ENCODE measurements at regions not wholly inside any gene's neighbourhood (a gene's known extent, or its start where the extent isn't known, plus 50 kb on each side); places are given as distances from the start of the nearest gene placed in this dataset.
"Not testable (repeated sequence)": the region's sequence is repeated elsewhere in the genome, so short reads cannot be mapped to it uniquely, and the experiment has no call there.

DNA sequence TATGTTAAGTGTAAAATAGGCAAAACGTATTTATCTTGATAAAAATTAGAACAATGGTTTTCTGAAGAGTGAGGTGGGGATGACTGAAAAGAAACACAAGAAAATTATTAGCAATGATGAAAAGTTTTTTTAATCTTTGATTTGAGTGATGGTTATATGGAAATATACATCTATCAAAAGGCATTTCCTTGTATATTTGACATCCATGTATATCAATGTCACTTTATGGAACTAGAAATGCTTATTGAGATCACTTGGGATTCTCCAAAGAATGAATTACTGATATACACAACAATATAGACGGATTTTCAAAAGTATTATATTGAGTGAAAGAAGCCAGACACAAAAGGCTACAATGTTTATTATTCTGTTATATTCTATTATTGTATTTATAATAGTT is 1042.0 kb upstream of the POT1 start:
- DNase-seq = no peak

GRCh38 chr7:125966278-125967048 is 1036.8 kb upstream of the POT1 start:
- no peak for DNase-seq

DNA sequence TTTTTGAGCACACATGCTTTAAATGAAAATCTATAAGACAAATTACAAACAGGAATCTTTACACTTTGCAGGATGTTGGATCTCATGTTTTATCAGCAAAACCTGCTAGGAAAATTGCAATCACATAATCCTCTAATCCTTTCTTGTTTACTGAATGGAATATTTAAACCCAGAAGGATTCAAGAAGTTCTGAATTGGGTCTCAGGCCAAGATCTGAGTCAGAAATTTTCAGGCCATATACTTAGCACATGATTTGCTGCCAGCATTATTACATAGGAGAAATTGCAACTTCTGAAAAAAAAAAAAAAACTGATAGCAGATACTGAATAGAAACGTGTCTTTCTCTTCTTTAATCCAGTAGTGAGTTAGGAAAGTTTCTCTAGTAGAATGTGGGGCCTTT is 1005.3 kb upstream of the POT1 start:
- DNase-seq = no peak

GRCh38 chr7:125934539-125934938 is 1004.9 kb upstream of the POT1 start:
- DNase-seq = peak; percentile 39

DNA sequence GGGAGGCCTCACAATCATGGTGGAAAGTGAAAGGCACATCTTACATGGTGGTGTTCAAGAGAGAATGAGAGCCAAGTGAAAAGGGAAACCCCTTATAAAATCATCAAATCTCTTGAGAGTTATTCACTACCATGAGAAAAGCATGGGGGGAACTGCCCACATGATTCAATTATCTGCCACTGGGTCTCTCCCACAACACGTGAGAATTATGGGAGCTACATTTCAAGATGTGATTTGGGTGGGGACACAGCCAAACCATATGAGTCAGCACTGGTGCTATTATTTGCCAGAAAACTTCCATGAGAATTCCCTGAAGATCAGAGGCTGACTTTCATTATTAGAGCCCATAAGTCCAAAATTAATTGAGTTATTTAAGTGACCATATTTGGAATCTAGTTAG is 1001.2 kb upstream of the POT1 start:
- DNase-seq = no peak

- peak; percentile 32 for DNase-seq
These were observed 997.9 kb upstream of the POT1 start for GRCh38 chr7:125927556-125927955.

DNA sequence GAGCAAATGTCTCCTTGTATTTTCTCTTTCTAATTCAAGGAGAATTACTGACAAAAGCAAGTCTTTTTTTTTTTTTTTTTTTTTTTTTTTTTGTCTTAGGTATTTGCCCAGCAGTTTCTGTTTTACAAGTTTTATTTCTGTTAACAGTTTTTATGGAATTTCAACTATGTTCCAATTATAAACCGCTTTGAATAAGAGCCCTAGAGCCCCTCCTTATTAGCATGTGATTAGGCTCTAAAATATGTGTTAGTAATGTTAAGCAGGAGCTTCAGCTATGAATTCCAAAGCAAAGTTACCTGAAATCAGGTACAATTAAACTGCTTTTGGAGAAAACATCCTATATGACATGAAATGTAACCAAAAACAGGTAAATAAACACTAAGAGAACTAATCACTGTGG is 997.0 kb upstream of the POT1 start:
- no peak for DNase-seq

DNA sequence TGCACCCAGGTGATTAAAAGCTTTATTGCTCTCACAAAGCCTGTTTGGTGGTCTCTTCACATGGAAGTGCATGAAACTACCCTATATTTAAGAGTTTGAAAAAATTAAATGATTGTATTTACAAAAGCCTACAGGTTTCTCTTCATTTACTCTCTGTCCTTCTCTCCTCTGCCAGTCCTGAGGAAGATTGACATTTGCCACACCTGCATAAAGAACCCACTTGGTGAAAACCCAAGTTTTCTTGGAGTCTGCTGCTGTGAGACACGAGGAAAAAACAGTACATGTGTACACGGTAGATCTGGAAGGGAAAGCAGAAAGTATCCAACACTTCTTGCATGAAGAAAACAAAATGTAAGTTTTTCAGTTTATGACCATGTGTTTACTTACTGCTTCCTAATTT is 994.4 kb upstream of the POT1 start:
- DNase-seq = no peak

- not testable (repeated sequence) for DNase-seq
These were observed 985.8 kb upstream of the POT1 start for GRCh38 chr7:125915381-125915948.

DNA sequence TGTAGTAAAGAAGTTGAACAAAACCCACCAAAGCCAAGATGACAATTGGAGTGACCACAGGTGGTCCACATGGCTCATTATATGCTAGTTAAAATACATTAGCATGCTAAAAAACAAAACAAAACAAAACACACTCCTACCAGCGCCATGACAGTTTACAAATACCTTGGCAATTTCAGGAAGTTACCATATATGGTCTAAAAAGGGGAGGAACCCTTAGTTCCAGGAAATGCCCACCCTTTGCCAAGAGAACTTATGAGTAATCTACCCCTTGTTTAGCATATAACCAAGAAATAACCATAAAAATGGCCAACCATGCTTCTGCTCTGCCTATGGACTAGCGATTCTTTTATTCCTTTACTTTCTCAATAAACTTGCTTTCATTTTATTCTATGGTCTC is 979.1 kb upstream of the POT1 start:
- DNase-seq = no peak

GRCh38 chr7:125899577-125899976 is 970.0 kb upstream of the POT1 start:
- DNase-seq = no peak

GRCh38 chr7:125892434-125892833 is 962.8 kb upstream of the POT1 start:
- no peak for DNase-seq

- DNase-seq = no peak
These were observed 949.4 kb upstream of the POT1 start for GRCh38 chr7:125878988-125879387.

DNA sequence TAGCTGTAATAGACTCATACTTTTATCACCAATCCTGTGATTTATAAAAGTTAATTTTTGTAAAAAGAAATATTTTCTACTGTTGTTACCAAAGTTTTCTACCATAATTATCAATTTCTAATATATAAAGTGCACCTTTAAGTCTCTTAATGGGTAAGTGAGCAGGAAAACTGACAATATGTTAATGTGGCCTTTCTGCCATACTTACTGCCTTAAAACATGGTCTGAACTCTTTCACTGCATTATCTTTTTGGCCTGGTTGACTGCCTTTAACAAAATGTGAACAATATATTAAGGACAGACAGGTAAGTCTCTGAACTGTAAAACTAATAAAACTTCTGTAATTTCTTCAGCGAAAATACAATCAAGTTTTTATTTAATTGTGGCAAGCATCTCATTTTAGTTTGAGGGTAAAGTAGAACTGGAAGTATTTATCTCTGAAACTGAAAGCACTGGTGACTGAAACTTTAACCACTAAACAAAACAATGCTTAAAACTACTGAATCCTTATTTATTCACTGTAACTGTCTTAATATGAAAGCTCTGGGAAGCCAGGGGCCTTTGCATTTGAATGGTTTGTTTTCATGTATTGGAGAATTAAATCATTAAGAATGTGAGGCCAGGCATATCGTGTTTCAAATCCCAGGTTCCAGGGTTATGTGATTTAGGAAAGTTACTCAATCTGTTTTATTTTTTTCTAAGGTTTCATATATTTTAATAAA is 948.8 kb upstream of the POT1 start:
- no peak for DNase-seq

DNA sequence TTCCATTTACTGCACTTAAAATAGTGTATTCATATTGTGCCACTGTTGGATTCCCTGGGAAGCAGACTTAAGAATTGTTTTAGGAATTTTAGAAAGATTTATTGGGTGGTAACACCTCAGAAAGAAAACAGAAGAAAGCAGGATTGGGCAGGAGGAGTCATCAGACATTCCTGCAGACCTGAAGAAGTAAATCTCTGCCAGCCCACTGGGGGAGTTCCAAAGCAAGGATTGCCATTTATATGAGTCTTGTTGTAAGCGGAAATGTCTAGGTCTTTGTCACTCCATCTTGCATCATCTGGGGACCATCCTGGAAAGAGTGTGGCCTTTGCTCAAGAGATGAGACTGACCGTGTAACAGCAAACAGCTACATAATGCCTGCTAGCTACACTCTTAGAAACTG is 947.6 kb upstream of the POT1 start:
- no peak for DNase-seq

GRCh38 chr7:125876431-125876830 is 946.8 kb upstream of the POT1 start:
- DNase-seq = no peak

- no peak for DNase-seq
These were observed 941.8 kb upstream of the POT1 start for GRCh38 chr7:125871431-125871830.

- no peak for DNase-seq
These were observed 928.0 kb upstream of the POT1 start for GRCh38 chr7:125857606-125858005.

GRCh38 chr7:125848157-125848556 is 918.5 kb upstream of the POT1 start:
- no peak for DNase-seq

GRCh38 chr7:125847692-125848091 is 918.1 kb upstream of the POT1 start:
- DNase-seq = no peak

- DNase-seq = no peak
These were observed 917.4 kb upstream of the POT1 start for GRCh38 chr7:125847055-125847454.

- no peak for DNase-seq
These were observed 916.1 kb upstream of the POT1 start for GRCh38 chr7:125845686-125846085.

DNA sequence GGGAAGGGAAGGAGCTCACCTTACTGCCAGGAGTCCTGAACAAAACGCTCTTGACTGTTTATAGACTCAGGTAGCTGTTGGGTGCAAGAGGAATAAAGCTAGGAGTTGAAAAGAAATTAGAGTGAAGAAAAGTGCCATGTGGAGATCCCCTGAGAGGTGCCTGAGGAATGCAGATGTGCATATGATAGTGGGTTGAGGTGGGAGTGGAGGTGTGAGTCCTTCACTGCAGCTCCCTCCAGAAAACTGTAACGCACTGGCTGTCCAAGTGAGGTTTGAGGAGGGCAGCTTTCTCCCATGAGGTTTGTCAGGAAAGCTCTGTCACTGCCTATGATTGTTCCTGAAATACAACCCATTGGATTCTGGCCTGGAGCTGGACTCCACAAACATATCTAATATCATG is 904.8 kb upstream of the POT1 start:
- DNase-seq = no peak

- DNase-seq = no peak
These were observed 904.2 kb upstream of the POT1 start for GRCh38 chr7:125833839-125834238.

Measured in NCI-H510A treated with DMSO at 0.1 percent for 48 hours (cell line).